ENCODE measurements at regions not wholly inside any gene's neighbourhood (a gene's known extent, or its start where the extent isn't known, plus 50 kb on each side); places are given as distances from the start of the nearest gene placed in this dataset.

DNA sequence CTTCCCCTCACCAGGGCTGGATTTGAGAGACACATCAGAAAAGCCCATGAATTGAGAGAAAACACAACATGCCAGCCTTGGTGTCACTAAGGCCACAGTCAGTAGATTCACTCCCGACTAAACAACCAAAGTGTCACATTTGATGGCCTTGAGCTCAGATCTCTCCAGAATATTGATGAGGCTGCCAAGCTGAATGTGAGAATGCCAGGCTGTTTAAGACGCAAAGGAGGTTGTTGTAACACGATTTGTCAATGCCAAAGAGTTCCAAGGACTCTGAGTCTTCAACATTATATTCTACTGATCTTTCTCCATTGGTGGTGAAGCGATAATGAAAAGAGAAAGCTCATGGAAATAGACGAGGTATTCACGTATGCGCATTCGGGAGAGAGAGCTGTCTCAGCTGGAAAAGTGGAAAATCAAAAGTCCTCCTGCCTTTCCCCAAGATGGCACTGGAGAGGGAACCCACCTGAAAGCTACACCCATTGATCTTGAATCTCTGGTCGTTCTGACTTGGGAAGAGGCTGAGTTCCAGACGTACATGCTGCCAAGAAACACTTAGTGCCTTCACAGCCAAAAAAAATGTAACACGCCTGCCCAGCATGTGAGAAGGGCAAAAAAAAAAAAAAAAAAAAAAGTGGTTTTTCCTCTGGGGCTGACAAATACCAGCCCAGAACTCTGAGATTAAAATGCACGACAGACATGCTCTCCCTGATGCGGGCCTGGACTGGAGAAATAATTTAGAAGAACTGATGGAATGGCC, 1159.6 kb downstream of the VRK1 start:
- DNase-seq (ENCODE audit: low read depth), result no peak
- TF ChIP-seq, protein P1, sequence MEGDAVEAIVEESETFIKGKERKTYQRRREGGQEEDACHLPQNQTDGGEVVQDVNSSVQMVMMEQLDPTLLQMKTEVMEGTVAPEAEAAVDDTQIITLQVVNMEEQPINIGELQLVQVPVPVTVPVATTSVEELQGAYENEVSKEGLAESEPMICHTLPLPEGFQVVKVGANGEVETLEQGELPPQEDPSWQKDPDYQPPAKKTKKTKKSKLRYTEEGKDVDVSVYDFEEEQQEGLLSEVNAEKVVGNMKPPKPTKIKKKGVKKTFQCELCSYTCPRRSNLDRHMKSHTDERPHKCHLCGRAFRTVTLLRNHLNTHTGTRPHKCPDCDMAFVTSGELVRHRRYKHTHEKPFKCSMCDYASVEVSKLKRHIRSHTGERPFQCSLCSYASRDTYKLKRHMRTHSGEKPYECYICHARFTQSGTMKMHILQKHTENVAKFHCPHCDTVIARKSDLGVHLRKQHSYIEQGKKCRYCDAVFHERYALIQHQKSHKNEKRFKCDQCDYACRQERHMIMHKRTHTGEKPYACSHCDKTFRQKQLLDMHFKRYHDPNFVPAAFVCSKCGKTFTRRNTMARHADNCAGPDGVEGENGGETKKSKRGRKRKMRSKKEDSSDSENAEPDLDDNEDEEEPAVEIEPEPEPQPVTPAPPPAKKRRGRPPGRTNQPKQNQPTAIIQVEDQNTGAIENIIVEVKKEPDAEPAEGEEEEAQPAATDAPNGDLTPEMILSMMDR (IDR thresholded peaks at IDR 0.05; ENCODE audit: low read depth, low read length, missing control alignments), result no peak
- H3K4me3 ChIP-seq (ENCODE audit: low read depth, low read length), result no peak overlapping the region
- in situ Hi-C loops (cut with HindIII; ENCODE audit: low sequenced_read_pairs), result no loop called here

DNA sequence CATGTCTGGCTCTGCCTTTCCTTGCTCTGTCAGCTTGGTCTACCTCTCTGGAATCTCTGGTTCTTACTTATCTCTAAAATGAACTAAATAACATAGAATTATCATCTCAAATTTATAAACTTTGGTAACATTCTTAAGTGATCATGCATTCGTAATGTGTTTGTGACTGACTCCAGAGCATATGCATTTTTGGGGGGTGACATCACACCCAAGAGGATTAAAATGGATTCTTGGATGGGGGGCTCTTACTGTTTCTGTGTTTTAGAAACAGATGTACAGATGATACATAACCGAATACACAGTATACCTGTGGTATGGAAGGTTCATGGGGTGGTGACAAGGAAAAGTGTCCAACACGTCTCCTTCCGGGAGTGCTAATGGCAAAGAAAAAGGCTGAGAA, 1162.1 kb downstream of the VRK1 start:
- in situ Hi-C loops (cut with HindIII; ENCODE audit: low sequenced_read_pairs), result no loop called here
- H3K4me3 ChIP-seq (ENCODE audit: low read depth, low read length), result no peak overlapping the region
- TF ChIP-seq, protein P1 (IDR thresholded peaks at IDR 0.05; ENCODE audit: low read depth, low read length, missing control alignments), result no peak
- no peak for DNase-seq (ENCODE audit: low read depth)

DNA sequence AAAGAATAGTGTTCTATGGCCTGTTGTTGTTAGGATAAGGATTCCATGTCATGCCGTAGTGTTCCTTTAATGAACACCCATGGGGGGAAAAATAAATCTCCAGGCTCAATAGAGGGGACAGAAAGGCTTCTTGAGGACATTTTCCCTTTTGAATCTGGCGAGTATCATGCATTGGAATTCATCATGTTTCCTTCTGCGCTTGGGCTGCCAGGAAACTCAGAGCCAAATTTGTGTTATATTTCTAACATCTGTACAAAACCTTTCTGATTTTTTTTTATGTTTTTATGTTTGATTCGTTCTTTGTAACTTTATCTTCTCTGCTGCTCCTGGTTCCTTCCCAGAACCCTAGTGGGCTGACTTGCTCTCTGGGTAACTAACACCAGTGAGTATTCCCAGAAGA, 1163.3 kb downstream of the VRK1 start:
- DNase-seq (ENCODE audit: low read depth), result no peak
- TF ChIP-seq, protein P1 (IDR thresholded peaks at IDR 0.05; ENCODE audit: low read depth, low read length, missing control alignments), result no peak
- H3K4me3 ChIP-seq (ENCODE audit: low read depth, low read length), result no peak overlapping the region
- in situ Hi-C loops (cut with HindIII; ENCODE audit: low sequenced_read_pairs), result no loop called here

DNA sequence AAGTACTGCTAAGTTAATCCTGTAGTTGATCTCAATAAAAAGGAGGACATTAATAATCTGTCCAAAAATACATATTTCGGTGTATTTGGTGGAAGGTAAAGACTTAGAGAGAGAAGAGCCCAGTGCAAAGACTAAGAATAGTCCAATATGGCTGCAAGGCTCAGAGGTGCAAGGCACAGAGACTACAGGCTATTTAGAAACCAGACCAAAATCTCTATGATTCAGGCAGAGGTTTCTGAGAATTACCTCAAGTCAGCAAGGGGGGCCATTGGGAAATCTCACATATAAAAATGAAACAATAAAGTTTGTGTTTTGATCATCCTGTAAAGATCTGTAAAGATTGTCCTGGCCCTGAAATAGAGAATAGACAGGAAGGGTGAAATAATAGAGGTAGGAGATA, 1173.0 kb downstream of the VRK1 start:
- in situ Hi-C loops (cut with HindIII; ENCODE audit: low sequenced_read_pairs), result no loop called here
- no peak overlapping the region for H3K4me3 ChIP-seq (ENCODE audit: low read depth, low read length)
- TF ChIP-seq, protein P1 (IDR thresholded peaks at IDR 0.05; ENCODE audit: low read depth, low read length, missing control alignments), result no peak
- no peak for DNase-seq (ENCODE audit: low read depth)

DNA sequence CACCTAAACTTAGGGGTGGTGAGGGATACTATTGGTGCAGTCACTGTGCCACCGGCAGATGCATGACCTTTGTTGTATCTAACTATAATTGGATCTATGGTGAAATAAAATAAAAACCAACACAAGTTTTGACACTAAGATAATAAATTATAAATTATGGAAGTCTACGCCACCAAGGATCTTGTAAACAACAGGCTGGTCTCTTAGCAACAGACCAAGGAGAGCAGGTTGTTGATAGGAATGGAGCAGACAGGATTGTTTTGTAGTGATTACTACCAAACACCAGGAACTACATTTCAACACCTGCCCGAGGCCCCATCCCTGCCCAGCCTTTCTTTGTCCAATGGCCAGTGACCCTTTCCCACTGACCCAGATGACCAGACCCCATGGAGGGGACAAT, 1178.0 kb downstream of the VRK1 start:
- TF ChIP-seq, protein P1 (IDR thresholded peaks at IDR 0.05; ENCODE audit: low read depth, low read length, missing control alignments), result no peak
- H3K4me3 ChIP-seq (ENCODE audit: low read depth, low read length), result no peak overlapping the region
- in situ Hi-C loops (cut with HindIII; ENCODE audit: low sequenced_read_pairs), result no loop called here
- no peak for DNase-seq (ENCODE audit: low read depth)

DNA sequence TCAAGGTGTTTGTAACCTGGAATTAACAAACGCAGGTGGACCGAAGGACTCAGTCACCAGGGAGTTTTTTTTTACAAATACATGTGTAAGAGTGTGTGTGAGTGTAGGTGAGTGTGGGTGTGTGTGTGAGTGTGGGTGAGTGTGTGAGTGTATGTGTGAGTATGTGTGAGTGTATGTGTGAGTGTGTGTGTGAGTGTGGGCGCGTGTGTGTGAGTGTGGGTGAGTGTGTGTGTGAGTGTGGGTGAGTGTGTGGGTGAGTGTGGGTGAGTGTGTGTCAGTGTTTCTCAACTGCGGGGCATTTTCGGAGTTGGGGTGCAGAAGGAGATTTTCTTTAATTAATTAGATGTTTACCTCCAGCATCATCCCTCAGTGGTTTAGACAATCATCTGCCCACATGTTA, 1178.8 kb downstream of the VRK1 start:
- no peak for DNase-seq (ENCODE audit: low read depth)
- TF ChIP-seq, protein P1 (IDR thresholded peaks at IDR 0.05; ENCODE audit: low read depth, low read length, missing control alignments), result no peak
- no peak overlapping the region for H3K4me3 ChIP-seq (ENCODE audit: low read depth, low read length)
- in situ Hi-C loops (cut with HindIII; ENCODE audit: low sequenced_read_pairs), result no loop called here
